Ecto neural progenitor cell (in vitro differentiated cells): ENCODE measurements at regions not wholly inside any gene's neighbourhood (a gene's known extent, or its start where the extent isn't known, plus 50 kb on each side); places are given as distances from the start of the nearest gene placed in this dataset.

Experiments used
- DNase-seq: peaks from one replicate; pipeline ENCODE4 v3.0.0-alpha.2; 2018; ENCODE audit warnings: low spot score

DNA sequence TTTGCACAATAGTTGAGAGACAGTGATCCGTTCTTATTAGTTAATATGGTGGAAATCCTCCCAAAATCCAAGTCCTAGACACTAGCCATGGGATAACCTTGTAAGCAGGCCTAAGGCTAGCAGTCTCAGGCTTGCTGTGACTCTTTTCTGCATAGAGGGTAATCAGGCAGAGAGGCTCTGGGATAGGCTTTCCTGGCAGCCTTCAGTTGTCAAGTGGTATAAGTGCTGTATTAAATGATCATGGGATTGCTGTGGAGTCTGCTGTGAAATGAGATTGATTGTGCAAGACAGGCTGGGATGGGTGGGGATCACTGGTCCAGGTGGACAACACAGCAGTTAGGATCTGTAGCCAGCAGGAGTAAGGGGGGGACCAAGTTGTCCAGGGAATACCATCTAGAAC, 416.4 kb downstream of the TLE4 start:
- DNase-seq = no peak

DNA sequence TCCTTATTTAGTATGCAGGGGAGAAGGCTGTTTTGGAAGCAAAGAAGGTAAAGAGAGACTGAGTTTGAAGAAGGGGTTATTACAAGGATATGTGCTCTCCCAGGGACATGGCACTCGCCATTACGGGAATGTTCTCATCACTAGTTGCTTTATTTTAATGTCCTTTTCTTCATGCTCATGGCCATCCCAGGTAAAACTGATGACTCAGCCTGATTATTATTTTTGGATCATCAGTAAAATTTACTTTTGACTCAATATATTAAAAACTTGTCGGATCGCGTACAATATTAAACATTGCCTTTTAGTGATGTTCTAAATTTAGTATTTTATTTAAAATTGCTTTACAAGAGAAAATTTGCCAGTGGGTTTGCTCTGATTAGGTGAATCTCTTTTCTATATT, 414.7 kb downstream of the TLE4 start:
- no peak for DNase-seq

DNA sequence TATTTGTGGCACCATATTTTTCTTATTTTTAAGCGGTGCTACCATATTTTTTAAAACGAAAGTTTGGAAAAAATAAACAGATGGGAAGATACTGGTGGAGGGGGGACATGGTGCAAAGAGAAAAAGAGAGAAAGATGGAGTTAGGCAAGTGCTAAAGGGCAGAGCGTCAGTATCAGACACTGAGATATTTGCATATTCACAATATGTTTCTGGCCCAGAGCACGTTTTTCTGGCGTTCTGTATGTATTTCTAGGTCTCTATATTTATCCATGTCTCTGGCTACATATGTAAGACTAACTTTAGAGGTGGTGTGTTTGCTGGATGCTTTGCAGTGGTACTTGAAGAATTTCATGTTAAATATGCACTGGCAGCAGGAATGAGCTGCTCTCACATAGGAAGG, 414.0 kb downstream of the TLE4 start:
- no peak for DNase-seq

DNA sequence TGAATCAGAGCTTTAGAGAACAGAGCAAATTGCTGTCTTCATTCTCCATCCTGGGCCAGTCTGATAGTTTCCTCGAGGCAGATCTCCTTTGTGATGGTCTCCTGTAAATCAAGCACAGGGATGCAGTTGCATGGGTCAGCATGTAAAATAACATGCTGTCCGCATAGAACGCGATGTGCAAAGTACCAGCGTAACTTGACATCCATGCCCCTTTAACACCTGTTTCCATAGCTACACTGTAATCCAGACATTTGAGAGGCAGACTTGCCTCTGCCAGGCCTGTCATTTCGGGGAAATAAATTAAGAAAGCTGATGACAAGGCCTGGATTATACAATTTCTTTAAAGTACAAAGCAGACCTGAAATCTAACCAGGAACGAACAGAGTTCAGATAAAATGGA, 413.5 kb downstream of the TLE4 start:
- DNase-seq = no peak

DNA sequence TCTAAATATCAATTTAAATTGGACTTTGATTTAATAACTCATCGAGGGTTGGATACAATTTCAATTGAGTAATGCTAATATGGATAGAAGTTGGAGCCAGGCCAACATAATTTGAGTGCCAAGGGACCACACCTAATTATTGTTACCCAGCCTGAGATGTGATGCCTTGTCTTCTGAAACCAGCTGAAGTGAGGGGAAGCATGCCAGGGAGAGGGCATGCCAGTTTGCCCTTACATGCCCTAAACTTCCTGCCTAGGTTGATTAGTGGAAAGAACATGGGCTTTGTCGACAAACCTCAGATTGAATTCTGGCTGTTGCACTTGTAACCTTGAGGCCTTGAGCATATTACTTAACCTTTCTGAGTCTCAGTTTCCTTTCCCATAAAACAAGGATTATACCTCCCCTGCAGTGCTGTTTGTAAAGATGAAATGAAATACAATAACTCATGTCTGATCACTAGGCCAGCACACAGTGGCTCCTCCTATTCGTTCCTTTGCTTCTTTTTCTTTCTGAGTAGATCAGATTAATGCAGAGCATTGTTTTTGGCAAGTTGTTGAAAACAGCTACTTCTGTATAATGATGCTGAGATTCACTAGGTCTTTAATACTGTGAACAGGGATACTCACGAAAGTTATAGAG, 412.8 kb downstream of the TLE4 start:
- no peak for DNase-seq

DNA sequence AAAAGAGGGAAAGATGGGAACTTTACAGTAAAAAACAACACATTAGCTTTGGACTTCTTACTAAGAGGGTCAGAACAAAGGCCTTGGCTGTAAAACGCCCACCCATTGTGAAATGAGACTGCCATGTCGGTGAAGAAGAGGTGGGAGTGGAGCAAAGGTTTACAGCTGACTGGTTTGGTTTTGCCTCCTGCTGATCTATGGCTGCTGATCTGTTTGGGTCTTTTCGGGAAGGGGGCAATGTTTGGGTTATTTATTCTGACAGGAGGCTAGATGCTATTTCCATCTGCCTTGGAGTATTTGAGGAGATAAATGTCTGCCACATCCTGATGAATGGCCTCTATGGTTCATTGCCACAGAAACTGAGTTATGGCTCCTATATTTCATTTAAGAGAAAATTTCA, 408.7 kb downstream of the TLE4 start:
- no peak for DNase-seq

DNA sequence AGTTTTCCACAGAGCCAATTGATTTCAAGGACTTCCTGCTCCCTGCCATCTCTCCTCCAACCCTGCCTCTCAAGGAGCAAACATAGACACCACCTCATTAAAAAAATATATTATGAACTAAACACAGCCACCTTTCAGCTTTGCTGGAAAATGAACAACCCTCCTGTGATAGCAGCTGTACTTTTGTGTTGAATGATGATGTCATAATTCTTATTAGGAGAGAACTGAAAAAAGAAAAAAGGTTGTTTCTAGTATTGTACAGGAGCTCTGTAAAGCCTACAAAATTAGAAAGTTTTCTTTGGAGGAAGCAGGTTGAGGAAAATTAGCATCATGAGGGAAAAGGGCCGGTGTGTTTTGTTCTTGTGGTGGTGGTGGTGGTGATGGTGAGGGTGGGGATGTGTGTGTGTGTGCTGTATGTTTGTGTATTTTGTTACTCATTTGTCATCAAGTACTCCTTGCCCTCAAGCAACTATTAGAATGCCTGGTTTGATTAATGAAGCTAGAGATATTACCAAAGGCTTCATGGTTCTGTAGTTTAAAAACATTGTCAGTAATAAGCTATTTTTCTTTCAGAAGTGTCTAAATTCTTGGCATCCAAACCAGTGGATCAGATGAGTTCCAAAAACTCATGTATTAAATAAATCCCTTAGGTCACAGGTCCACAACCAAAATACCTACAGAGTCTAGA, 405.9 kb downstream of the TLE4 start:
- DNase-seq = no peak

DNA sequence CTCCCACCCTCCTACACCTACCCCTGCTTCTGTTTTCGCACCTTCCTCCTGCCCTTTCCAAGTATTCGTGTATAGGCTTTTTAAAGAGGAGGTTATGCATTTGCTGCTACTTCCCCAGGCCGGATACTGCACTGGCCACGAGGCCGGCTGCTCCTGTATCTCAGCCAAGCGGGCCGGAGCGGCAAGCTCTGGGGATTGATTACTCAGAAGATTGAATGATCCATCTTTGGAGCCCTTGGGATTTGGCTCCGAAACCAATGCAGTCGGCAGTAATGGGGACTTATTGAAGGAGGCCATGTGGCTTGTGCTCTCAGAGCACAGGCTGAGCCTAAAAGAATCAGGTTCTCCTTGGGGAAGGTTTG, 405.3 kb downstream of the TLE4 start:
- no peak for DNase-seq

DNA sequence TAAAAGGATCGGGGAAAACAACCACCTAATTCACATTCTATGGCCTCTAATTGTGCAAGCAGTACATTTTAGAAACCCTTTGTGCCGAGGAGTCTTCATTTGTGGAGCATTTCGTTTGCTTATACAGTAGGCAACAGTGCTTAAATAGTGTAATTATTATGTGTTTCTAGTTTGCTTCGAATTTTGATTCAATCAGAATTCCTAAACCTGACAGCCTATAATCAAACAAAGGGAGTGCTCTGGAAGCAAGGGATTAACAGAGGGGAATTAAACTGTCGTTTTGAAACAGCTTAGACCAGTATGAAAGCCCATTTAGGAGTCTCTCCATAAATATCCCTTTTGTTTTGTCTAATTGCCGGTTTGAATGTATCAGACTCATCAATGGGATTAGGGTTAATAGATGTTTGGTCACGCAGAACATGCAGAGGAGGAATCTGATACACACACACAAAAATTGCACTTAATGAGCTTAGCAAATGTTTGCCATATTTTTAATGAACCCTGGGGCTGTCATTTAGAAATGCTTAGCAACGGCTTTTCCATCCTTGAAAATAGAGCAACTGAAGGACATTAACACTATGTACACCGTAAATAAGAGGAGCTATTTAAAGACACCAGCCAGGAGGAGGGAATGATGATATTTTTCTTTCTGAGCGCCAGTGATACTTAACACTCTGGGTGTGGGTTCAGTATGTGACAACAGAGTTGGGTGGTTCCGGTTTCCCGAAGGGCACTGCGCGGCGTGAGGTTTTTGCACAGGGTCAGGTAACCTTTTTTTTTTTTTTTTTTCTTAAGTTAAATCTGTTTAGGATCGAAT, 404.7 kb downstream of the TLE4 start:
- DNase-seq = no peak

DNA sequence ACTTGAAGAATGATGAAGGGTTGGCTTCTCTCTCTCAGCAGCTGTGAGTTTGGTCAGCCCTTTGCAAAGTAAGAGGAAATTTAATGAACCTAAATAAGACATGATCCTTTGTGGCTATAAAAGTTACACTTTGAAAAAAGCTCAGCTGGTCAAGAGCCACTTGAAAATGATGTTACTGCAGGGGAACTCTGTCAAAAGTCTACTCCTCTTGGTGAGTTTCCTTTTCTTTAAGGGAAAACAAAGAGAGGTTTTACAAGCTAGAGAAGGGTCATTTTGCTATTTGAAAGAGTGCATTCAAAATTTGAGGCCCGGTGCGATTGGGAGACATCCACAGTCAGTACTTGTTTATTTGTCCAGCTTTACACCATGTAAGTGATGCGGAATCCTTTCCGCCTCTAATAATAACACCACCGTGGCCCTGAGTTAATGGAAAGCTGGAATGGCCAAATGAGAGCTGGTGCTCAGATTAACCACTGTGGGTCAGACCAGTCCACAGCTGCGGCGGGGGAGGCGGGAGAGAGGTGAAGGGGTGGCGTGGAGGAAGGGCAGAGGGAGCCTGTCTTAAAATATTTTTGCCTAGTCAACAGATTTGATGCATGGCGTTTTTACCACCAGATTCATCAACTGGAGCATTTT, 404.0 kb downstream of the TLE4 start:
- DNase-seq = peak; percentile 60

DNA sequence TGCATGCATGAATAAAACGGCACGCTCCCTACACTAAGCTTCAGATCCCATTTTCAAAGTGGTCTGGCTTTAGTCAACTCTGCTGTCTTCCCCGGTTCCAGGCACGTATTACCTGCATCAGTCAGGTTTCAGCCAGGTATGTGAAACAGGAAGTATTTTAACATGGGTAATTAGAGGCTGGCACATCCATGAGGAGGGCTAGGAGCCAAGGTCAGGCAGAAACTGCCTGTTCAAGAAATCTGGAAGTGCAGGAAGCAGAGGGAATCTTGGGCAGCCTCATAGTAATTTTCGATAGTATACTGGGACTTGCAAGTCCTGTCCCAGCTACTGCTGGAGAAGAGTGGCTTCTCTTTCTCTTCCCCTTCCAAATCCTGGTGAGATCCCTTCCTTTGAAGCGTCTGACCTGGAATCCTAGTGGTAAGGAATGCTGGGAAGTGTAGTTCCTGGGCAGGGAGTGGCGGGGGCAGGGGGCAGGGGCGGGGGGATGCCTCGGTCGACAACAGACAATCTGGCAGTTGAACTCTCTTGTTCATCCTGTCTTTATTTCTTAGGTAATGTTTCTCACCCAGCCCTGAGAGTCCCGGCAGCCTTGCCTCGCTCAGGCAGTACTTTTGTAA, 403.1 kb downstream of the TLE4 start:
- DNase-seq = no peak

DNA sequence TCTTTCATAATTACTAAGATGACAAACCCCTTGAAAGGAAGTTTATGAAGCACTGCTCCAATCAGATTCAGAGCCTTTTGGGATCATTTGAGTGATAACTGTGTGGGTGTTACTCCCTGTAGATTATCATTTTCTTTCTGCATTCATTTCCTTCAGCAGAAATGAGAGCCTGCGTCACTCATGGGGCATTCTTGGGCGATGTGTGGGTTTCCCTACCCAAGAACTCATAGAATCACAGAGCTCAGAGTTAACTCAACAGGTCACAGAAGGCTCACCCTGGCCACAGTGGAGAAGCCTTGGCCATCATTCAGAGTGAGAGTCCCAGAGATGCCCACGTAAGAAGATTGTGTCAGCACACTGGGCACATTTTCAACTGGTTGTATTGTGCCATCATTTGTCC, 401.9 kb downstream of the TLE4 start:
- no peak for DNase-seq

DNA sequence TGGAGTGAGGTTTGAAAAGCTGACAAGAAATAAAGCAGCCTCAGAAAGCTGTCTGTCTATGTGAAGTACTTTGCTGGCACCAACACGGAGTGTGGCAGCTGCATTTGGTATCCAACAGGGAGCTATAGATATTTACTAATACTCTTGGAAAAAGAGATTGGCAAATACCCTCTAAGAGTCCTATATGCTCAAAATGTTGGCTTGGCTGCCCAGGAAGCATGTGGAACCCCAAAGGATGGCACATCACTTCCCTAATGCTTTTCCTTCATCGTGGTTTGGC, 398.3 kb downstream of the TLE4 start:
- no peak for DNase-seq

DNA sequence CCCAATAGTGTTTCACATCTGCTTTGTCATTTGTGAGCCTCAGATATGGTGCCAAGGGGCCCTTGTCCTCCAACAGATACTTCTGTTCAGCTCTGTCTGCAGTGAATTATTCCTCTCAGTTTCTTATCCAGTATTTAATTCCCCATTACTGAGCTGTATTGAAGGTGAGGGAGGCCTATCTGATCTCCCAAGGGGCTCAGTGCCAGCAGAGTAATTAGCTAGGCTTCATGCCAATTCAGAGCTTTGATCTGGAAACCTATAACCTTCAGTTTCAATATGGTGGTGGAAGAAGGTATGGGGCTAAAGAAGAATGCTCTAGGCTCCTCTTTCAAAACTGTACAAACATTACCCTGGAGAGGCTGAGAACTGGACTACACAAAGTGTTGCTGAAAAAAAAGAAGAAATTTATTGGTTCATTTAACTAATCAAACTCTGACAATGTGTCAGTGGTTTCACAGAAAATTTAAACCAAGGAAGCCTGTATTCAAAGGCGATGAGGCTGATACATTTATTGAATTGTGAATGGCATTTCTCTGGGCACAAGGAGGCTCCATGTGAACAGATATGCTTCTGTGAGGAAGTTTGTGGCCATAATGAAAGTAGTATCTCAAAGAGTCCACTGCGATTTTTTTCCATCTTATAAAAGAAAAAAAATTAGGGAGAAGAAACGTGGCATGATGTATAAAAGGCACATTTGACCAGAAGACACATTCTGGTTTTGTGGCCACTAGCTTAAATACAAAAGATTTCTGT, 397.8 kb downstream of the TLE4 start:
- DNase-seq = no peak

DNA sequence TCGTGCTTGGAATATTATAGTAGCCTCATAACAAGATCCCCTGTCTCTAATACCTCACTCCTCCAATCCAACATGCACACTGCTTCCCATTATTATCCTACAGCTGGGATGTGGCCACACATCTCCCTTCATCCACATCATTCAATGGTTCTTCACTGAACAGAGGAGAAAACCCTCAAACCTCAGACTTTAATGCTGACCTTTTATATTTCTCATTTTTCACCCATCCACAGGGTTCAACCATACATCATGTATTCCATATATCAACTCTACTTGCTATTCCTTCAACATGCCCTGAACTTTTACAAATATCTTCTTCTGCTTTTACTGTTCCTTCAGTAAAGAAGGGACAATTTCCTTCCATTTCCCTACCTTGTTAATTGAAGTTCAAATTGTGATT, 396.8 kb downstream of the TLE4 start:
- no peak for DNase-seq

DNA sequence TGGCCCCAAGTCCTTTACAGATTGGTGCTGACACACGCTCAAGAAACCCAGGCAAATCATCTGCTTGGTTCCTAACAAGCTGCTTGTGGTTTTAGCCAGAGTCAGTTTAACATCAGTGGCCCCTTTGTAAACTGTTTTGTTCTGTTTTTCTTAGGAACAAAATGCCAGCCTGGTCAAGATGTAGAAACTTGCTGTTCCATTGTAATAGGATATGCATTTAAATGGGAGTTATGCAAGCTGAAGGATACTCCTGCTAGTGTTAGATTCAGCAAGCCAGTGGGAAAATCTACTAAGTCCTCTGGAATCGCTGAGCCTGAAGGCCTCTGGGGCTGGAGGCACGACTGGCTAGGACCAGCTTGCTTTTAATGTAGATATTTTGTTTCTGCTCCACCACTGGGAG, 391.1 kb downstream of the TLE4 start:
- DNase-seq = no peak

DNA sequence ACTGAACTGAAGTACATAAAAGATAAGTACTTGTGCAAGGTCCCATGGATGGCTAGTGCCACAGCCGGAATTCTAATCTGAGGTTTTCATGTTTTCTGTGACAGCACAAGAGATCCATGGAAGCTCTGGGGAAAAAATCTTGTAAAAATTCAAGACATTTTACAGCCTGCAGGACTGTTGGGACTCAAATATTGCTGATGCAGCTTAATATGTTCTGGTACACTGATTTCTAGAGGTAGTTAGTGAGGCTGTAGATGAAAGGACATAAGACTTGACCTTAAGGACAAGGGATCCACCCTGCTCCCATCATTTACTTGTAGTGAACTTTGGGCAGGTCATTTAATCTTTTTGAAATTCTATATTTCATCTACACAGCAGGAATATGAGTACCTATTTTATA, 390.4 kb downstream of the TLE4 start:
- DNase-seq = no peak

DNA sequence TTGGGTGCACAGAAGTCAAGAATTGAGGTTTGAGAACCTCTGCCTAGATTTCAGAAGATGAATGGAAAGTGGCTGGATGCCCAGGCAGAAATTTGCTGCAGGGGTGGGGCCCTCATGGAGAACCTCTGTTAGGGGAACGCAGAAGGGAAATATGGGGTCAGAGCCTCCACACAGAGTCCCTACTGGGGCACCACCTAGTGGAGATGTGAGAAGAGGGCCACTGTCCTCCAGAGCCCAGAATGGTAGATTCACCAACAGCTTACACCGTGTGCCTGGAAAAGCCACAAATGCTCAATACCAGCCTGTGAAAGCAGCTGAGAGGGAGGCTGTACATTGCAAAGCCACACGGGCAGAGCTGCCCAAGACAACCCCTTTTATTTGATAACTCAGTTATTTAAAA, 383.5 kb downstream of the TLE4 start:
- DNase-seq = no peak

DNA sequence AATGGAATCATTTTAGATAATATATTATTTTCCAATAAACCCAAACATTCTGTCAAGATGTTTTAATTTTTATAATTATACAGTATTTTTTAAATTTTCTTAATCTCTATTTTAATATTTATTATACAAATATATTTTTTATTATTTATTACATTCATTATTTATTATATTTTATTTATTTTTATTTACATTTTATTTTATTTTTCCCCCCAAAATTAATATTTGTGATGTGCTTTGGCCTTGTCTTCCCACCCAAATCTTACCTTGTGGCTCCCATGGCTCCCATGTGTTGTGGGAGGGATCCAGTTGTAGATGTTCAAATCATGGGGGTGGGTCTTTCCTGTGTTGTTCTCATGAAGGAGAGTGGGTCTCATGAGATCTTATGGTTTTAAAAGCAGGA, 382.1 kb downstream of the TLE4 start:
- no peak for DNase-seq

DNA sequence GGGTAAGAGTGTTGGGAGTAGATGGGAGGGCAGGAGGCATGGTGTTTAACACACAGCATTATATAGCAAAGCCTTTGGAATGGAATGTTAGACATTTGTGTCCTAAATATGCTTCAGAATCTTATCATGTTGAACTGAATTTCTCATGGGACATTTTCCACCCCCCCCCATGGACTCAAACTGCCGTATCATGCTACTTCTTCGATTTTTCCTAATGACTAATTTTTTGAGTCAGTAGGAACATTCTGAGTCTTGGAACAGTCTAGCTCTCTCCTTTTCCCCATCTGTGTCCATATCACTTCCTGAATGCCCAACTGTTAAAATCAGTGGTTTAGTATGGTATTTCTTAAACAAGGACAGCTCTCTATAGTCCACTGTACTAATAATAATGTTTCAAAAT, 380.6 kb downstream of the TLE4 start:
- DNase-seq = no peak

DNA sequence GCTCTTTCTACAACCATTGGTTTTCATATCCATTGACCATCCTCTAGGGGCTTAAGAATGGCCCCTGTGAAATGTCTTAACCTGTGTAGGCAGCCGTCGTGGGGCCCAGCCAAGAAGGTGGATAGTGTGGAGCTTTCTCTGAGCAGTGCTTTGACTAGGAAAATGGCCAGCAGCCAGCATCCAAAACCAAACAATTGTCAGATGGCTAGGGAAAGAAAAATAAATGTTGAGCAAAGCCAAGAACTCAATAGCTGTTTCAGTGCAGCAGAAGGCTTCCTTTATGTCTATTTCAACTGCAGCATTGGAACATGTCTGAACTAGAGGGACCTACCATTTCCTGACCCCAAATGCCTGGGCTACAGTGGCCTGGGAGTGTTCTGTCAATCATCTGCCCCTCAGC, 374.9 kb downstream of the TLE4 start:
- DNase-seq = no peak

DNA sequence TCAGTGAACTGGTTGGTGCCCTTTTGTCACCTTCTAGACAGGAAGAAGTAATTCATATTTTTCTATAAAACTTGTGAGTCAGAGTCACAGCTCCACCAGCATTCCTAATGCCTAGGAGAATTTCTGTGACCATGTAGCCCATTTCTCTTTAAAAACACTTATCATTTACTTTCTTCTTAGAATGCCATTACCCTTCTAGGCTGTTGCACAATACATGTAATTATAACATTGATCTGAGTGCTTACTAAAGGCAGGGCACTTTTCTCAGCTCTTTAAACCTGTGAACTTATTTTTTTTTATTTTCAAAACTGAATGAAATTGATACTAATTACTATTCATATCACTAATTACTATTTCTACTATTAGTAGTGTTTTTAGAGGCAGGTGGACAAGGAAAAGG, 373.7 kb downstream of the TLE4 start:
- DNase-seq = no peak
